Nephron progenitor cell (in vitro differentiated cells): ENCODE measurements at regions not wholly inside any gene's neighbourhood (a gene's known extent, or its start where the extent isn't known, plus 50 kb on each side); places are given as distances from the start of the nearest gene placed in this dataset.

Experiments used
- DNase-seq: peaks from one replicate; pipeline ENCODE4 v3.0.0; 2021
- H3K27ac Mint-ChIP-seq: 2 replicates; pipeline ENCODE4 v1.8.0; 2021; ENCODE audit warnings: mild to moderate bottlenecking, moderate library complexity, mixed read lengths
- H3K27me3 Mint-ChIP-seq: 2 replicates; pipeline ENCODE4 v1.8.0; 2021; ENCODE audit warnings: mild to moderate bottlenecking, low read depth, mixed read lengths; ENCODE audit not compliant: poor library complexity
- H3K36me3 Mint-ChIP-seq: 2 replicates; pipeline ENCODE4 v1.8.0; 2021; ENCODE audit warnings: low read depth, mixed read lengths
- H3K4me1 Mint-ChIP-seq: 2 replicates; pipeline ENCODE4 v1.8.0; 2021; ENCODE audit warnings: mixed read lengths
- H3K4me3 Mint-ChIP-seq: 2 replicates; pipeline ENCODE4 v1.8.0; 2021; ENCODE audit warnings: mild to moderate bottlenecking, moderate library complexity, mixed read lengths
- H3K9me3 Mint-ChIP-seq: 2 replicates; pipeline ENCODE4 v1.8.0; 2021; ENCODE audit warnings: mild to moderate bottlenecking, moderate library complexity, mixed read lengths
- TF ChIP-seq, protein P1 (sequence below): fragments of 200-600 bp; sonication (generic); IDR thresholded peaks from 2 replicates; pipeline ENCODE4 v1.5.0; 2021; ENCODE audit warnings: antibody characterized with exemption

DNA sequence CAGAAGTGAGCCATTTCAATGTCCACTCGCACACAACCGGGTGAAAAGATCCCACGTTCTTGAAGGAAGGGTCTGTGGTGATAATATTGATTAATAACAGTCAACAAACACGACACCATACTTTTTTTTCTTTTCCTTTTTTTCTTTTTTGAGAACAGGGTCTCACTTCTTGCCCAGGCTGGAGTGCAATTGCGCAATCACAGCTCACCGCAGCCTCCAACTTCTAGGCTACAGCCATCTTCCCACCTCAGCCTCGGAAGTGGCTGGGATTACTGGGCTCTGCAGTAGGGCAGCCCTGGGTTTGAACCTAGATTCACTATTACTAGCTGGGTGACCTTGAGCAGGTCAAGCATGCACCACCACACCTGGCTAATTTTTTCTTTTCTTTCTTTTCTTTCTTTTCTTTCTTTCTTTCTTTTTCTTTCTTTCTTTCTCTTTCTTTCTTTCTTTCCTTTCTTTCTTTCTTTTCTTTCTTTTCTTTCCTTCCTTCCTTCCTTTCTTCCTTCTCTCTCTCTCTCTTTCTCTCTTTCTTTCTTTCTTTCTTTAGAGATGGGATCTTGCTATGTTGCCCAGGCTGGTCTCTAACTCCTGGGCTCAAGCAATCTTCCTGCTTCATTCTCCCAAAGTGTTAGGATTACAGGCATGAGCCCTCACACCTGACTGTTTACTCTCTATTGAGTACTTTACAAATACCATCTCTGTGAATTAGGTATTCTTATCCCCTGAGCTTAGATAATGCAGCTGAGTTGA is 123.9 kb downstream of the SNX5 start:
- Mint-ChIP-seq H3K27me3 (peaks cover 3% of the 10 kb centered on the region), H3K4me3 (no peak overlapping the region), H3K36me3 (no peaks in the 10 kb centered on the region), H3K27ac (no peak overlapping the region), H3K4me1 (peaks cover 23% of the 10 kb centered on the region), H3K9me3 (peaks cover 7% of the 10 kb centered on the region)
- DNase-seq, result no peak
- TF ChIP-seq, protein P1, sequence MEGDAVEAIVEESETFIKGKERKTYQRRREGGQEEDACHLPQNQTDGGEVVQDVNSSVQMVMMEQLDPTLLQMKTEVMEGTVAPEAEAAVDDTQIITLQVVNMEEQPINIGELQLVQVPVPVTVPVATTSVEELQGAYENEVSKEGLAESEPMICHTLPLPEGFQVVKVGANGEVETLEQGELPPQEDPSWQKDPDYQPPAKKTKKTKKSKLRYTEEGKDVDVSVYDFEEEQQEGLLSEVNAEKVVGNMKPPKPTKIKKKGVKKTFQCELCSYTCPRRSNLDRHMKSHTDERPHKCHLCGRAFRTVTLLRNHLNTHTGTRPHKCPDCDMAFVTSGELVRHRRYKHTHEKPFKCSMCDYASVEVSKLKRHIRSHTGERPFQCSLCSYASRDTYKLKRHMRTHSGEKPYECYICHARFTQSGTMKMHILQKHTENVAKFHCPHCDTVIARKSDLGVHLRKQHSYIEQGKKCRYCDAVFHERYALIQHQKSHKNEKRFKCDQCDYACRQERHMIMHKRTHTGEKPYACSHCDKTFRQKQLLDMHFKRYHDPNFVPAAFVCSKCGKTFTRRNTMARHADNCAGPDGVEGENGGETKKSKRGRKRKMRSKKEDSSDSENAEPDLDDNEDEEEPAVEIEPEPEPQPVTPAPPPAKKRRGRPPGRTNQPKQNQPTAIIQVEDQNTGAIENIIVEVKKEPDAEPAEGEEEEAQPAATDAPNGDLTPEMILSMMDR, result no peak

DNA sequence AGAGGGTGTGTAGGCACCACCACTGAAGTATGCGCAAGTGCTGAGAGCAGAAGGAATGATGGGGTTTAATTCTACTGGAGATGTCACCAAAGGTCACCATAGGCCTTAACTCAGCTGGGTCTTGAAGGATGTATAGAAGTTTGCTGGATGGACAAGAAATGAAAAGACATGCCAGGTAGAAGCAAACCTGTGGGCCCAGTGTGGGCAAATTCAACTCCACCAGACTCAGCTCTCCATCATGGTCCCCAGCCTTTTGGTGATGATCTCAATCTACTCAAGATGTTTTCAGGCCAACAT is 124.5 kb downstream of the SNX5 start:
- H3K27me3 Mint-ChIP-seq, result peaks cover 4% of the 10 kb centered on the region

DNA sequence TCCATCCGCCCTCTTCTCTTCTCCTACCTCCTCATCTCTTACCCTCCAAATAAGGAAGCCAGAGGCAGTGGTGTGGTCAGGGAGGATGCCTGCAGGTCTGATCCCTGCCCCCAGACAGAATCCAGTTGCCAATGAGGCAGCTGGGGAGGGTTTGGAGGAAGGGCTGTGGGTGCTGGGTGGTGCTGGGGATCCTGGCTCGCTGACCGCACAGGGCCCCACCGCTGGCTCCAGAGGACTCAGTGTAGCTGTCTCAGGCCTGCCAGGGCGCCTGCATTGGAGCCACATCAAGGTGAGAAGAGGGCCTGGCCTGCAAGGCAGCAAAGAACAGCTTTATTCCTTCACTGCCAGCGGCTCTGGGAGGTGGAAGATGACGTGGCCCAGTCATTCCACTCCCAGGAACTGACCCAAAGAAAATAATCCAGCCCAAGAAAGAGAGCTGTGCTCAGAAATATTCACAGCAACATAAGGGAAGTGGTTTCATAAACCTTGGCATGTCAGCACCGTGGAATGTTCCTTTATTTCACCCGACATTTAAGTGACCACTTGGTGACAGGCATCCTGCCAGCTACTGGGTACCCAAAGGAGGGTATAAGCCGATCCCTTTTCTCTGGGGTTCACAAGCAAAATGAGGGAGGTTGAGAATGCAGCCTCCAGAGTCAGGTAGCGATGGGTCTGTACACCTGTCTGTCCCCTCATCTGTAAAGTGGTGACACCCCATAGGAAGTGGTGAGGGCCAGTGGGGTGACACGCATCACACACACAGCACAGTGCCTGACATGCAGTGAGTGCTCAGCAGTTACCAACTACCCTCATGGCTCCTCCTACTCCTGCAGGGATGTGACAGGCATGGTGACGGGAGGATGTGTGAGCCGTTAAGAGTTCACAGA is 125.1 kb downstream of the SNX5 start:
- Mint-ChIP-seq H3K4me3 (no peak overlapping the region), H3K4me1 (peaks cover 29% of the 10 kb centered on the region), H3K9me3 (peaks cover 4% of the 10 kb centered on the region), H3K27me3 (peaks cover 8% of the 10 kb centered on the region), H3K27ac (no peak overlapping the region), H3K36me3 (no peaks in the 10 kb centered on the region)
- TF ChIP-seq, protein P1, result no peak
- no peak for DNase-seq

More for the DNA sequence above, 124.5 kb downstream of the SNX5 start:
- Mint-ChIP-seq H3K27ac (no peak overlapping the region), H3K4me3 (no peak overlapping the region), H3K36me3 (no peaks in the 10 kb centered on the region), H3K4me1 (peaks cover 23% of the 10 kb centered on the region), H3K9me3 (peaks cover 4% of the 10 kb centered on the region)
- DNase-seq, result no peak
- TF ChIP-seq, protein P1, result no peak

DNA sequence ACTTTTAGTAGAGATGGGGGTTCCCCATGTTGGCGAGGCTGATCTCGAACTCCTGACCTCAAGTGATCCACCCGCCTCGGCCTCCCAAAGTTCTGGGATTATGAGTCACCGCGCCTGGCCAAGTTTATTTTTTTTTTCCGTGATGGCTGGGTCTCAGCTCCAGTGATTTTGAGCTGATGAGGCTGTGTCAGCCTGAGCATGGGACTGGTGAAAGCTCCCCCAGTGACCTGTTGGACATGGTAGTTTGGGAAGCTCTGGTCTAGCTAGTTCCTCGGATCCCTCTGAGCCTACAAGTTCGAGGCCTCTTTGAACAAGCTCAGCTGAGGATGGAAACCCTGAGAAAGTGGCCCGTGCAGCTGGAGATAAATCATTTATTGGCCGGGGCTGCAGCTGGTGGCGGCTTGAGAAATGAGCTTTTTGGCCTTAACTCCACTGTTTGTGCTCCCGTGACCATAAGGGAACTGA is 126.8 kb downstream of the SNX5 start:
- TF ChIP-seq, protein P1, result no peak
- Mint-ChIP-seq H3K9me3 (peaks cover 4% of the 10 kb centered on the region), H3K4me3 (no peak overlapping the region), H3K4me1 (peaks cover 34% of the 10 kb centered on the region), H3K36me3 (no peaks in the 10 kb centered on the region), H3K27ac (no peak overlapping the region), H3K27me3 (peaks cover 11% of the 10 kb centered on the region)
- DNase-seq, result no peak

DNA sequence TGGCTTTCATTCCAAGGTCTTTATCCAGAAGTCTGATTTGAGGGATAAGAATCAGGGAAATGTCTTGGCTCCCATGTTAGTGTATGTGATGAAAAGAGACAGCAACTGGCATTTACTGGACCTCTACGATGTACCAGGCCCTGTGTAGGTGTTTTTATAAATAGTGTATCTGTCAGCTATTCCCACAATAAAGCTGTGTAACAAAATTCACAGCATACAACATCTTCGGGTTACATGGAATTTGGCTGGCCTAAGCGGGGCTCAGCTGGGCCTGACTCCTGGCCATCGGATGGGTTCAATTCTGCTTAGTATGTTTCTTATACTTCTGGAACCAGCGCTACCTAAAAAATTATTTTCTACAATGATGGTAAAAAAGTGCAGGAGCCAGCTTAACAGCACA is 128.2 kb downstream of the SNX5 start:
- no peak for DNase-seq
- Mint-ChIP-seq H3K27me3 (peaks cover 8% of the 10 kb centered on the region), H3K4me1 (peaks cover 28% of the 10 kb centered on the region), H3K27ac (no peak overlapping the region), H3K9me3 (peaks cover 4% of the 10 kb centered on the region), H3K4me3 (no peak overlapping the region), H3K36me3 (no peaks in the 10 kb centered on the region)
- TF ChIP-seq, protein P1, result no peak
